ENCODE measurements at regions not wholly inside any gene's neighbourhood (a gene's known extent, or its start where the extent isn't known, plus 50 kb on each side); places are given as distances from the start of the nearest gene placed in this dataset.

DNA sequence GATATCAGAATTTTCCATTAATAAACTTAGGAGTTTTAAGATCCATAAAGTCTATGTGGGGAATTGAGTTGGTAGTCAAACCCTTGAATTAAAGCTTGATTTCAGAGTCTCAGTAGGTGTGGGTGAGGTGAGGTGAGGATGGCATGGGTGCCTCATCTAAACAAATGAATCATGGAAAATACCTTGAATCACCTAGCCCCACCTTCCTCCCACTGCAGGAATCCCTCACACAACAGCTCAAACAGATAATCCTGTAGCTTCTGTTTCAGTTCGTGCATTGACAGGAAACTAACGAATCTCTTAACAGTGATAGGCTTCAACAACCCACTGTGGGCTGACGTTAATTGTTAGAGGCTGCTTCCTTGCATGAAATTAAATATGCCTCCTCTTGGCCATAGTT, 185.0 kb downstream of the SREK1 start:
- TF ChIP-seq, protein P1, sequence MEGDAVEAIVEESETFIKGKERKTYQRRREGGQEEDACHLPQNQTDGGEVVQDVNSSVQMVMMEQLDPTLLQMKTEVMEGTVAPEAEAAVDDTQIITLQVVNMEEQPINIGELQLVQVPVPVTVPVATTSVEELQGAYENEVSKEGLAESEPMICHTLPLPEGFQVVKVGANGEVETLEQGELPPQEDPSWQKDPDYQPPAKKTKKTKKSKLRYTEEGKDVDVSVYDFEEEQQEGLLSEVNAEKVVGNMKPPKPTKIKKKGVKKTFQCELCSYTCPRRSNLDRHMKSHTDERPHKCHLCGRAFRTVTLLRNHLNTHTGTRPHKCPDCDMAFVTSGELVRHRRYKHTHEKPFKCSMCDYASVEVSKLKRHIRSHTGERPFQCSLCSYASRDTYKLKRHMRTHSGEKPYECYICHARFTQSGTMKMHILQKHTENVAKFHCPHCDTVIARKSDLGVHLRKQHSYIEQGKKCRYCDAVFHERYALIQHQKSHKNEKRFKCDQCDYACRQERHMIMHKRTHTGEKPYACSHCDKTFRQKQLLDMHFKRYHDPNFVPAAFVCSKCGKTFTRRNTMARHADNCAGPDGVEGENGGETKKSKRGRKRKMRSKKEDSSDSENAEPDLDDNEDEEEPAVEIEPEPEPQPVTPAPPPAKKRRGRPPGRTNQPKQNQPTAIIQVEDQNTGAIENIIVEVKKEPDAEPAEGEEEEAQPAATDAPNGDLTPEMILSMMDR (conservative IDR thresholded peaks at IDR 0.05; ENCODE audit: low read length), result no peak
- TF ChIP-seq EZH2phosphoT487 (IDR thresholded peaks at IDR 0.05; ENCODE audit: borderline replicate concordance, low read depth, low read length), result no peak
